ENCODE measurements at regions not wholly inside any gene's neighbourhood (a gene's known extent, or its start where the extent isn't known, plus 50 kb on each side); places are given as distances from the start of the nearest gene placed in this dataset.

DNA sequence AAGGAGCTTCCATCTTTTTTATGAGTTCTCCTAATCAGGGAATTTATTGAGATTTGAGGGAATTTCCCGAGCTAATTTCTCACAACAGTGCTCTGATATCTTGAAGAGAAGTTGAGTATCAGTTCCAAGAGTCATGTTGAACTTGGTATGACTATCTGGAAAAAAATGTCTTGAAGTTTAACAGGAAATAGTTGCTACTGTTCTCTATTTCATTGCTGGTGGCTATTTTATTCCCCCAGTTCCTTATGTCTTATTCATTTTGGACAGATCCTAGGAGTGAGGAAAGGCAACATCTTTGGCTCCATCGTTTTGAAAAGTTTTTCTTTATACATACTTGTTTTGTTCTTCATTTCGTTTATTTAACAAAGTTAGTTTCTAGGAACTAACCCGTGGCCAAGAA, 307.8 kb upstream of the AGTR1 start:
- FAIRE-seq (no peak), DNase-seq (ENCODE audit: low read depth, low spot score) (no peak), ATAC-seq (no peak)
- no peak for TF ChIP-seq NR2C2 (IDR thresholded peaks at IDR 0.05; ENCODE audit: borderline replicate concordance, control insufficient read depth, insufficient read length, low read depth)
- no peak for TF ChIP-seq ZNF217 (IDR thresholded peaks at IDR 0.05)
- TF ChIP-seq SREBF1 (IDR thresholded peaks at IDR 0.05; ENCODE audit: low read length): no peak
- no peak for TF ChIP-seq RFX5 (IDR thresholded peaks at IDR 0.05; ENCODE audit: low read depth, low read length)
- TF ChIP-seq, protein P1, sequence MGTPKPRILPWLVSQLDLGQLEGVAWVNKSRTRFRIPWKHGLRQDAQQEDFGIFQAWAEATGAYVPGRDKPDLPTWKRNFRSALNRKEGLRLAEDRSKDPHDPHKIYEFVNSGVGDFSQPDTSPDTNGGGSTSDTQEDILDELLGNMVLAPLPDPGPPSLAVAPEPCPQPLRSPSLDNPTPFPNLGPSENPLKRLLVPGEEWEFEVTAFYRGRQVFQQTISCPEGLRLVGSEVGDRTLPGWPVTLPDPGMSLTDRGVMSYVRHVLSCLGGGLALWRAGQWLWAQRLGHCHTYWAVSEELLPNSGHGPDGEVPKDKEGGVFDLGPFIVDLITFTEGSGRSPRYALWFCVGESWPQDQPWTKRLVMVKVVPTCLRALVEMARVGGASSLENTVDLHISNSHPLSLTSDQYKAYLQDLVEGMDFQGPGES (IDR thresholded peaks at IDR 0.05): no peak
- no peak for TF ChIP-seq EP300 (IDR thresholded peaks at IDR 0.05; ENCODE audit: borderline replicate concordance in 1 of 2, control insufficient read depth in 1 of 2, low read depth in 2 of 2, low read length in 2 of 2)
- TF ChIP-seq ZNF24 (IDR thresholded peaks at IDR 0.05): no peak
- TF ChIP-seq SREBF2 (IDR thresholded peaks at IDR 0.05; ENCODE audit: low read length): no peak
- no peak for TF ChIP-seq IKZF2 (IDR thresholded peaks at IDR 0.05)
- TF ChIP-seq PAX5 (IDR thresholded peaks at IDR 0.05; ENCODE audit: borderline replicate concordance, low read depth, low read length): no peak
- TF ChIP-seq CBX3 (IDR thresholded peaks at IDR 0.05; ENCODE audit: borderline replicate concordance, low read depth): no peak
- TF ChIP-seq MYB (IDR thresholded peaks at IDR 0.05; ENCODE audit: borderline replicate concordance, low read depth, low read length): no peak
- TF ChIP-seq MTA3 (IDR thresholded peaks at IDR 0.05; ENCODE audit: borderline replicate concordance, low read length): no peak
- TF ChIP-seq SIX5 (IDR thresholded peaks at IDR 0.05; ENCODE audit: low read depth, low read length, severe bottlenecking): no peak
- no peak for TF ChIP-seq HDGF (IDR thresholded peaks at IDR 0.05)
- TF ChIP-seq NFYB (IDR thresholded peaks at IDR 0.05; ENCODE audit: insufficient read depth, low read depth, low read length): no peak
- TF ChIP-seq YY1 (IDR thresholded peaks at IDR 0.05; ENCODE audit: low read depth, low read length): no peak
- TF ChIP-seq POLR2A (IDR thresholded peaks at IDR 0.05; ENCODE audit: low read depth, low read length): no peak
- no peak for TF ChIP-seq BACH1 (IDR thresholded peaks at IDR 0.05; ENCODE audit: borderline replicate concordance)
- TF ChIP-seq, protein P2, sequence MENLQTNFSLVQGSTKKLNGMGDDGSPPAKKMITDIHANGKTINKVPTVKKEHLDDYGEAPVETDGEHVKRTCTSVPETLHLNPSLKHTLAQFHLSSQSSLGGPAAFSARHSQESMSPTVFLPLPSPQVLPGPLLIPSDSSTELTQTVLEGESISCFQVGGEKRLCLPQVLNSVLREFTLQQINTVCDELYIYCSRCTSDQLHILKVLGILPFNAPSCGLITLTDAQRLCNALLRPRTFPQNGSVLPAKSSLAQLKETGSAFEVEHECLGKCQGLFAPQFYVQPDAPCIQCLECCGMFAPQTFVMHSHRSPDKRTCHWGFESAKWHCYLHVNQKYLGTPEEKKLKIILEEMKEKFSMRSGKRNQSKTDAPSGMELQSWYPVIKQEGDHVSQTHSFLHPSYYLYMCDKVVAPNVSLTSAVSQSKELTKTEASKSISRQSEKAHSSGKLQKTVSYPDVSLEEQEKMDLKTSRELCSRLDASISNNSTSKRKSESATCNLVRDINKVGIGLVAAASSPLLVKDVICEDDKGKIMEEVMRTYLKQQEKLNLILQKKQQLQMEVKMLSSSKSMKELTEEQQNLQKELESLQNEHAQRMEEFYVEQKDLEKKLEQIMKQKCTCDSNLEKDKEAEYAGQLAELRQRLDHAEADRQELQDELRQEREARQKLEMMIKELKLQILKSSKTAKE (IDR thresholded peaks at IDR 0.05; ENCODE audit: low read depth, poor library complexity, severe bottlenecking): no peak
- H3K79me2 ChIP-seq (ENCODE audit: control insufficient read depth, insufficient read depth, low read length): no peaks in the 10 kb centered on the region
- H3K9ac ChIP-seq (ENCODE audit: control insufficient read depth, insufficient read depth, low read length): no peak overlapping the region
- ChIA-PET POLR2A (no interaction called here), SMC1A (ENCODE audit: uncharacterized antibody, unreplicated experiment) (interaction anchor here (1.2 to 1.5 kb wide), 2 partner anchors 9 kb away, joined by 3 to 4 read pairs; no protein-coding TSS in a partner anchor), RAD21 (ENCODE audit: unreplicated experiment) (no interaction called here), CTCF (no interaction called here)
- intact Hi-C loops (cut with micrococcal nuclease; ENCODE audit: unreplicated experiment): loop anchor here (10.0 kb wide), 2 partner anchors 475 to 1025 kb away; partner anchors contain the start of gene CPA3
- H3K4me1 ChIP-seq (ENCODE audit: control insufficient read depth, insufficient read depth, low read length): no peaks in the 10 kb centered on the region
- no peaks in the 10 kb centered on the region for H3K36me3 ChIP-seq (ENCODE audit: control insufficient read depth in 2 of 2, insufficient read depth in 2 of 2, low read length in 1 of 2)
- no peaks in the 10 kb centered on the region for H3K9me3 ChIP-seq (replicated peaks; ENCODE audit: control insufficient read depth, insufficient read depth, low read length)
- WGBS (ENCODE audit: insufficient coverage, insufficient replicate concordance, low lambda C conversion rate, missing lambda C conversion rate): 1% methylated on average over 4 of the region's 4 CpGs
- H3K27me3 ChIP-seq (replicated peaks in 1 of 2; ENCODE audit: control insufficient read depth in 2 of 2, insufficient read depth in 2 of 2, low read length in 1 of 2): no peaks in the 10 kb centered on the region
- H2AFZ ChIP-seq (ENCODE audit: control insufficient read depth, low read depth, low read length): no peak overlapping the region
- in situ Hi-C loops (cut with MboI): loop anchor here (10.0 kb wide), 1 partner anchor 555 kb away; no protein-coding TSS in a partner anchor
- H3K4me3 ChIP-seq: no peak overlapping the region
- no peaks in the 10 kb centered on the region for H4K20me1 ChIP-seq (ENCODE audit: control insufficient read depth, insufficient read depth)
- H3K27ac ChIP-seq (ENCODE audit: control insufficient read depth, insufficient read depth): no peak overlapping the region
- no peak overlapping the region for H3K4me2 ChIP-seq (ENCODE audit: control insufficient read depth, insufficient read depth)
- no TSS peak for BruUV-seq (replicated peaks)
